GM21367 (cell line): ENCODE measurements at regions not wholly inside any gene's neighbourhood (a gene's known extent, or its start where the extent isn't known, plus 50 kb on each side); places are given as distances from the start of the nearest gene placed in this dataset.

Experiments
- ATAC-seq: cut with Tn5 transposase; IDR thresholded peaks from one replicate; pipeline ENCODE4 v1.9.1; 2021; ENCODE audit not compliant: unreplicated experiment

- ATAC-seq, result no peak
Observed at GRCh38 chr1:217313096-217313495, 317.8 kb downstream of the GPATCH2 start.

GRCh38 chr1:217311766-217312165 lies 319.1 kb downstream of the GPATCH2 start:
- no peak for ATAC-seq

- ATAC-seq, result no peak
Observed at GRCh38 chr1:217311269-217311668, 319.6 kb downstream of the GPATCH2 start.

GRCh38 chr1:217281332-217281731 lies 349.6 kb downstream of the GPATCH2 start:
- no peak for ATAC-seq

GRCh38 chr1:217275655-217276398 lies 355.1 kb downstream of the GPATCH2 start:
- ATAC-seq, result no peak

- ATAC-seq, result no peak
Observed at GRCh38 chr1:217274927-217275654, 355.8 kb downstream of the GPATCH2 start.

GRCh38 chr1:217274416-217274815 lies 356.5 kb downstream of the GPATCH2 start:
- no peak for ATAC-seq

- no peak for ATAC-seq
Observed at GRCh38 chr1:217273866-217274265, 357.0 kb downstream of the GPATCH2 start.

GRCh38 chr1:217272385-217272784 lies 358.5 kb downstream of the GPATCH2 start:
- ATAC-seq, result no peak

- no peak for ATAC-seq
Observed at GRCh38 chr1:217270101-217270500, 360.8 kb downstream of the GPATCH2 start.

- no peak for ATAC-seq
Observed at GRCh38 chr1:217268058-217268457, 362.8 kb downstream of the GPATCH2 start.

- ATAC-seq, result no peak
Observed at GRCh38 chr1:217261636-217262035, 369.3 kb downstream of the GPATCH2 start.

- ATAC-seq, result no peak
Observed at GRCh38 chr1:217260676-217261075, 370.2 kb downstream of the GPATCH2 start.

GRCh38 chr1:217253985-217254384 lies 376.9 kb downstream of the GPATCH2 start:
- ATAC-seq, result no peak

- ATAC-seq, result no peak
Observed at GRCh38 chr1:217253351-217253750, 377.5 kb downstream of the GPATCH2 start.

- ATAC-seq, result no peak
Observed at GRCh38 chr1:217251121-217251520, 379.8 kb downstream of the GPATCH2 start.

GRCh38 chr1:217249857-217250256 lies 381.0 kb downstream of the GPATCH2 start:
- ATAC-seq, result no peak

GRCh38 chr1:217244971-217245370 lies 385.9 kb downstream of the GPATCH2 start:
- ATAC-seq, result no peak

- ATAC-seq, result no peak
Observed at GRCh38 chr1:217240656-217241055, 390.2 kb downstream of the GPATCH2 start.

- no peak for ATAC-seq
Observed at GRCh38 chr1:217238945-217239344, 391.9 kb downstream of the GPATCH2 start.

GRCh38 chr1:217230412-217230811 lies 400.5 kb downstream of the GPATCH2 start:
- no peak for ATAC-seq

GRCh38 chr1:217228689-217229088 lies 402.2 kb downstream of the GPATCH2 start:
- no peak for ATAC-seq
